Pulmonary artery endothelial cell (primary cell): ENCODE measurements at regions not wholly inside any gene's neighbourhood (a gene's known extent, or its start where the extent isn't known, plus 50 kb on each side); places are given as distances from the start of the nearest gene placed in this dataset.
"Not testable (repeated sequence)": the region's sequence is repeated elsewhere in the genome, so short reads cannot be mapped to it uniquely, and the experiment has no call there.

Experiments
- DNase-seq: peaks from one replicate; pipeline ENCODE4 v3.0.0-alpha.2; 2011; ENCODE audit warnings: low read depth, low spot score

GRCh38 chr5:127213231-127213630 lies 77.4 kb upstream of the MEGF10 start:
- DNase-seq: no peak

- DNase-seq: no peak
Observed at GRCh38 chr5:127216143-127216542, 74.5 kb upstream of the MEGF10 start.

GRCh38 chr5:127216898-127217675 lies 73.5 kb upstream of the MEGF10 start:
- DNase-seq: no peak

GRCh38 chr5:127221936-127222335 lies 68.7 kb upstream of the MEGF10 start:
- DNase-seq: not testable (repeated sequence)

GRCh38 chr5:127222571-127223156 lies 67.9 kb upstream of the MEGF10 start:
- DNase-seq: not testable (repeated sequence)

- DNase-seq: no peak
Observed at GRCh38 chr5:127223256-127223974, 67.2 kb upstream of the MEGF10 start.

- no peak for DNase-seq
Observed at GRCh38 chr5:127227881-127228280, 62.7 kb upstream of the MEGF10 start.

- no peak for DNase-seq
Observed at GRCh38 chr5:127228540-127229184, 61.9 kb upstream of the MEGF10 start.

GRCh38 chr5:127229185-127229889 lies 61.3 kb upstream of the MEGF10 start:
- DNase-seq: no peak

GRCh38 chr5:127231118-127231517 lies 59.5 kb upstream of the MEGF10 start:
- no peak for DNase-seq

GRCh38 chr5:127233590-127233989 lies 57.0 kb upstream of the MEGF10 start:
- DNase-seq: no peak

GRCh38 chr5:127235136-127235535 lies 55.5 kb upstream of the MEGF10 start:
- no peak for DNase-seq

GRCh38 chr5:127236254-127236653 lies 54.3 kb upstream of the MEGF10 start:
- DNase-seq: no peak
